HCT116 (cell line): ENCODE measurements at regions not wholly inside any gene's neighbourhood (a gene's known extent, or its start where the extent isn't known, plus 50 kb on each side); places are given as distances from the start of the nearest gene placed in this dataset.

Source experiments
- ATAC-seq: fragments of 200-7000 bp; cut with Tn5 transposase; 2 replicates; pipeline ENCODE4 v1.9.1; 2020; ENCODE audit warnings: mild to moderate bottlenecking, moderate library complexity
- BruUV-seq: library from RNA; stranded (reverse); fragments of 400-500 nt; replicated peaks from 2 replicates; lab custom pipeline; 2021; lab: Mats Ljungman, UMichigan
- CTCF ChIA-PET: fragments of 300-600 bp; sonication (Branson Sonifier 250); formaldehyde crosslinking; loops from one replicate; lab custom pipeline; 2021; ENCODE audit warnings: antibody characterized with exemption; lab: Charles Lee
- POLR2A ChIA-PET: fragments of 300-600, 350-600 bp; sonication (Branson Sonifier 250); formaldehyde crosslinking; loops from one replicate; lab custom pipeline; 2021; ENCODE audit warnings: antibody characterized with exemption; lab: Charles Lee
- RAD21 ChIA-PET, 2 experiments: fragments of 300-600 bp; sonication (Branson Sonifier 250); formaldehyde crosslinking; loops; one replicate each; lab custom pipeline; 2023; ENCODE audit warnings: low total read pairs in 2 of 2; ENCODE audit not compliant: uncharacterized antibody in 2 of 2, unreplicated experiment in 2 of 2, low non-redundant PET in 1 of 2; lab: Charles Lee
- DNase-seq: peaks from one replicate; pipeline ENCODE4 v3.0.0-alpha.2; 2010; ENCODE audit warnings: low read depth, low spot score
- H2AFZ ChIP-seq: fragments of 200-600 bp; shearing (Covaris generic), sonication (generic); 2 replicates; pipeline ENCODE4 v1.6.1; 2017; ENCODE audit warnings: low read depth, mixed run types, mixed read lengths, antibody characterized with exemption, low read length; ENCODE audit not compliant: poor library complexity, severe bottlenecking
- H3K27ac ChIP-seq: 2 replicates; pipeline ENCODE4 v1.5.1; 2012; ENCODE audit warnings: low read depth, low read length
- H3K27me3 ChIP-seq: fragments of 200-600 bp; sonication (generic); 2 replicates; pipeline ENCODE4 v1.6.1; 2016; ENCODE audit warnings: mixed run types, low read length, mixed read lengths; ENCODE audit not compliant: insufficient read depth
- H3K36me3 ChIP-seq, 2 experiments: fragments of 200-500 bp in 1 of 2; fragments of 200-600 bp in 1 of 2; sonication (Bioruptor generic) in 1 of 2; sonication (generic) in 1 of 2; 2 replicates each; pipeline versions ENCODE4 v1.5.1 to v1.6.1; 2014 to 2016; ENCODE audit warnings: low read length in 2 of 2, inconsistent platforms in 1 of 2, mixed read lengths in 1 of 2, mixed run types in 1 of 2; ENCODE audit not compliant: insufficient read depth in 2 of 2, control insufficient read depth in 1 of 2
- H3K4me1 ChIP-seq, 2 experiments: fragments of 200-600 bp in 1 of 2; sonication (generic) in 1 of 2; 2 replicates each; pipeline versions ENCODE4 v1.5.1 to v1.6.1; 2012 to 2017; ENCODE audit warnings: low read length in 2 of 2, inconsistent platforms in 1 of 2, mild to moderate bottlenecking in 1 of 2, mixed read lengths in 1 of 2, mixed run types in 1 of 2, moderate library complexity in 1 of 2; ENCODE audit not compliant: insufficient read depth in 2 of 2, control insufficient read depth in 1 of 2
- H3K4me2 ChIP-seq: fragments of 200-600 bp; sonication (generic); 2 replicates; pipeline ENCODE4 v1.6.1; 2017; ENCODE audit warnings: mixed run types, low read length, mixed read lengths
- H3K4me3 ChIP-seq, 2 experiments: fragments of 200-600 bp in 1 of 2; sonication (generic) in 1 of 2; replicated peaks in 1 of 2; 2 replicates each; pipeline ENCODE4 v1.5.1; 2011 to 2016; ENCODE audit warnings: low read length in 2 of 2, control low read depth in 1 of 2, low read depth in 1 of 2, mild to moderate bottlenecking in 1 of 2, mixed read lengths in 1 of 2, mixed run types in 1 of 2
- H3K79me2 ChIP-seq: fragments of 200-600 bp; sonication (generic); 2 replicates; pipeline ENCODE4 v1.6.1; 2017; ENCODE audit warnings: mild to moderate bottlenecking, mixed run types, low read length, moderate library complexity, mixed read lengths; ENCODE audit not compliant: insufficient read depth
- H3K9ac ChIP-seq: fragments of 200-600 bp; sonication (generic); 2 replicates; pipeline ENCODE4 v1.6.1; 2016; ENCODE audit warnings: low read length, mixed read lengths
- H3K9me2 ChIP-seq: fragments of 200-600 bp; sonication (generic), shearing (Covaris generic); 2 replicates; pipeline ENCODE4 v1.6.1; 2017; ENCODE audit warnings: mixed run types, mild to moderate bottlenecking, moderate library complexity; ENCODE audit not compliant: insufficient read depth
- H3K9me3 ChIP-seq, 2 experiments: fragments of 200-500 bp in 1 of 2; fragments of 200-600 bp in 1 of 2; sonication (Bioruptor generic) in 1 of 2; sonication (generic) in 1 of 2; 2 replicates each; pipeline ENCODE4 v1.6.1; 2014 to 2017; ENCODE audit warnings: low read length in 2 of 2, mixed read lengths in 2 of 2, inconsistent platforms in 1 of 2, low read depth in 1 of 2, mild to moderate bottlenecking in 1 of 2, mixed run types in 1 of 2, moderate library complexity in 1 of 2; ENCODE audit not compliant: control insufficient read depth in 1 of 2, insufficient read depth in 1 of 2
- H4K20me1 ChIP-seq: fragments of 200-600 bp; sonication (generic), shearing (Covaris generic); 2 replicates; pipeline ENCODE4 v1.6.1; 2017; ENCODE audit warnings: mixed run types, mild to moderate bottlenecking, moderate library complexity; ENCODE audit not compliant: insufficient read depth
- CBX3 ChIP-seq: IDR thresholded peaks from 2 replicates; pipeline ENCODE4 v1.6.1; 2012; ENCODE audit warnings: low read depth
- CEBPB ChIP-seq: IDR thresholded peaks from 2 replicates; pipeline ENCODE4 v1.6.1; 2012; ENCODE audit warnings: low read depth
- EGR1 ChIP-seq: IDR thresholded peaks from 2 replicates; pipeline ENCODE4 v1.6.1; 2012; ENCODE audit warnings: low read depth
- ELF1 ChIP-seq: IDR thresholded peaks from 2 replicates; pipeline ENCODE4 v1.6.1; 2012; ENCODE audit warnings: low read depth, borderline replicate concordance
- EZH2 ChIP-seq: fragments of 200-600 bp; sonication (generic); IDR thresholded peaks from 2 replicates; pipeline ENCODE4 v1.6.1; 2017; ENCODE audit warnings: antibody characterized with exemption, mixed run types
- EZH2phosphoT487 ChIP-seq: fragments of 200-600 bp; IDR thresholded peaks from 2 replicates; pipeline ENCODE4 v1.6.1; 2018; ENCODE audit warnings: antibody characterized with exemption, borderline replicate concordance
- FOSL1 ChIP-seq: IDR thresholded peaks from 2 replicates; pipeline ENCODE4 v1.6.1; 2012; ENCODE audit warnings: low read depth
- POLR2A ChIP-seq: IDR thresholded peaks from 2 replicates; pipeline ENCODE4 v1.7.0; 2011; ENCODE audit warnings: borderline replicate concordance; ENCODE audit not compliant: insufficient read depth, insufficient read length; ENCODE audit errors: extremely low read depth
- POLR2AphosphoS5 ChIP-seq: IDR thresholded peaks from 2 replicates; pipeline ENCODE4 v1.6.1; 2011; ENCODE audit warnings: mild to moderate bottlenecking, low read depth, low read length, moderate library complexity
- RAD21 ChIP-seq: IDR thresholded peaks from 2 replicates; pipeline ENCODE4 v1.6.1; 2012; ENCODE audit warnings: low read depth, mild to moderate bottlenecking
- SIN3A ChIP-seq: IDR thresholded peaks from 2 replicates; pipeline ENCODE4 v1.6.1; 2012; ENCODE audit warnings: low read depth
- ZFX ChIP-seq: fragments of 450-650 bp; IDR thresholded peaks from 2 replicates; pipeline ENCODE4 v1.6.1; 2017
- ZNF274 ChIP-seq: fragments of 200-500 bp; sonication (Bioruptor generic); IDR thresholded peaks from 2 replicates; pipeline ENCODE4 v1.6.1; 2014; ENCODE audit warnings: mild to moderate bottlenecking, low read depth, low read length, inconsistent platforms
- intact Hi-C: fragments of 100-400 bp; cut with micrococcal nuclease; formaldehyde crosslinking; loops from 2 replicates; pipeline ENCODE4 v1.10.0; 2022

DNA sequence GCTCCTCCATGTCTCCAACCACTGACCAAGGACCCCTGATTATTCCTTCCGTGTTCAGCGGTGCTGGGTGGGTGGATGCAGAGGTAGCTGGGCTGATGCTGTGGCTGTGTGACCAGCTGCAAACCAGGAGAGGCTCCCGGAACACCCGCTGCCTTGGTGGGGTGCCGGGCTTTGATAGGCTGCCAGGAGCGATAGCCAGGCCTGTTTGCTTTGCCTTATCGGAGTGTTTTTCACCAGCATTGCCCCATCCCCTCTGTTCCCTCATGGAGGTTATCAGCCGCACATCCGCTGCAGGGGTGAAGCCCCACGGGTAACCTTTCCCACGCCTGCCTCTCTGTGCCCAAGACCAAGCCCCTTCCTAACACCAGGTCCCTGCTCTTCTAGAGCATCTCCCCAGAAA lies 354.3 kb downstream of the C16orf95 start:
- BruUV-seq = no TSS peak
- no peaks in the 10 kb centered on the region for H3K9me2 ChIP-seq
- H3K9me3 ChIP-seq = no peaks in the 10 kb centered on the region
- no peak overlapping the region for H2AFZ ChIP-seq
- no peaks in the 10 kb centered on the region for H4K20me1 ChIP-seq
- H3K27me3 ChIP-seq = peaks cover 38% of the 10 kb centered on the region
- no peaks in the 10 kb centered on the region for H3K79me2 ChIP-seq
- H3K4me3 ChIP-seq = no peak overlapping the region
- CTCF ChIA-PET = no interaction called here
- intact Hi-C loops = no loop called here
- no peaks in the 10 kb centered on the region for H3K36me3 ChIP-seq
- no peaks in the 10 kb centered on the region for H3K4me1 ChIP-seq
- H3K27ac ChIP-seq = no peak overlapping the region
- H3K9ac ChIP-seq = no peak overlapping the region
- TF ChIP-seq EZH2 (no peak), CBX3 (no peak), FOSL1 (no peak), ZFX (no peak), EGR1 (no peak), RAD21 (no peak), POLR2A (no peak), ZNF274 (no peak), CEBPB (no peak), SIN3A (no peak), ELF1 (no peak), EZH2phosphoT487 (no peak), POLR2AphosphoS5 (no peak)
- H3K4me2 ChIP-seq = no peak overlapping the region
- ATAC-seq (no peak), DNase-seq (no peak)
- POLR2A ChIA-PET = no interaction called here
- RAD21 ChIA-PET = no interaction called here
